ENCODE measurements at regions not wholly inside any gene's neighbourhood (a gene's known extent, or its start where the extent isn't known, plus 50 kb on each side); places are given as distances from the start of the nearest gene placed in this dataset.
"Not testable (repeated sequence)": the region's sequence is repeated elsewhere in the genome, so short reads cannot be mapped to it uniquely, and the experiment has no call there.

- TF ChIP-seq CTCF (IDR thresholded peaks at IDR 0.05) = no peak
- no peak for TF ChIP-seq POLR2AphosphoS5 (IDR thresholded peaks at IDR 0.05)
These were observed 215.9 kb upstream of the PRNP start for GRCh38 chr20:4470375-4470774.

GRCh38 chr20:4469910-4470309 lies 216.3 kb upstream of the PRNP start:
- TF ChIP-seq POLR2A (IDR thresholded peaks at IDR 0.05) = no peak
- no peak for TF ChIP-seq POLR2AphosphoS5 (IDR thresholded peaks at IDR 0.05)
- no peak for TF ChIP-seq CTCF (IDR thresholded peaks at IDR 0.05)
- Histone ChIP-seq H3K27ac (no peak overlapping the region), H3K9me3 (no peaks in the 10 kb centered on the region), H3K4me3 (no peak overlapping the region), H3K27me3 (no peaks in the 10 kb centered on the region), H3K4me1 (no peaks in the 10 kb centered on the region), H3K36me3 (no peaks in the 10 kb centered on the region)
- no peak for DNase-seq (ENCODE audit: low spot score in 2 of 2)
- intact Hi-C loops (cut with DNase I; ENCODE audit: low total_unique reads) = no loop called here

More at GRCh38 chr20:4470375-4470774, 215.9 kb upstream of the PRNP start:
- no peak for DNase-seq (ENCODE audit: low spot score in 2 of 2)
- Histone ChIP-seq H3K4me1 (no peaks in the 10 kb centered on the region), H3K4me3 (no peak overlapping the region), H3K36me3 (no peaks in the 10 kb centered on the region), H3K27ac (no peak overlapping the region), H3K27me3 (no peaks in the 10 kb centered on the region), H3K9me3 (no peaks in the 10 kb centered on the region)
- intact Hi-C loops (cut with DNase I; ENCODE audit: low total_unique reads) = no loop called here

- Histone ChIP-seq H3K9me3 (no peaks in the 10 kb centered on the region), H3K36me3 (no peaks in the 10 kb centered on the region), H3K27me3 (no peaks in the 10 kb centered on the region), H3K4me1 (no peaks in the 10 kb centered on the region), H3K27ac (no peak overlapping the region), H3K4me3 (no peak overlapping the region)
- TF ChIP-seq POLR2AphosphoS5 (IDR thresholded peaks at IDR 0.05) (no peak), CTCF (IDR thresholded peaks at IDR 0.05) (no peak), POLR2A (IDR thresholded peaks at IDR 0.05) (no peak)
- intact Hi-C loops (cut with DNase I; ENCODE audit: low total_unique reads) = loop anchor here (1.0 kb wide), 1 partner anchor 36 kb away; no protein-coding TSS in a partner anchor
- no peak for DNase-seq (ENCODE audit: low spot score in 2 of 2)
These were observed 218.1 kb upstream of the PRNP start for GRCh38 chr20:4468114-4468513.

DNA sequence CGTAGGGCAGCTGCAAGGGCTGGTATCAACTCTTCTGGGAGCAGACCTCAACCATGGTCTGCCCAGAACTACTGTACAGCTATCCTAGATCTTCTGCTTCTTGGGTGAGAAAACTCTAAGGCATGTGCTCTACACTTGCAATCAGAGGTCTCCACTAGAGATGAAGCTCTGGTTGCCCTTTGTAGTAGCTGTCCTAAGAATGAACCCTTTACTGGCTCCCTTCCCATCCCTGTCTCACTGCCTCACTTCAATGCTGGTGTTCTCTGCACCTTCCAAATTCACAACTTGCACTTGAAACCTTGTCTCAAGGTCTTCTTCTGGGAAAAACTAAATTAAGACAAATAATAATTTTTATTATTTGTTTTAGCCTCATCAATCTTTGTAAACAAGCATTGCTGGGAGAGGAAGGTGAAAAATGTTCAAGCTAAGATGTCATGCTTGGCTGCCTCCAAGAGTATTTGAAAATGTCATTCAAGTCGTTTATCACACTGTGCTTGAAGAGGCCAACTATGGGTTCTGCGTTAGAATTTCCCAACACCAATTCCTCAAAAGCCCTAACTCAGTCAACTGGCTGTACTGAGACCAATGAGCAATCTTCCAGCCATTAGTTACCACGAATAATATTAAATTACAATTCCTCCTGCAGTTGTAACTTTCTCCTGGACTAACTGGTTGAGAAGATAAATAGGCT lies 216.9 kb upstream of the ADRA1D start:
- Histone ChIP-seq H3K27ac (no peak overlapping the region), H3K27me3 (no peaks in the 10 kb centered on the region), H3K4me3 (no peak overlapping the region), H3K36me3 (no peaks in the 10 kb centered on the region), H3K4me1 (no peaks in the 10 kb centered on the region), H3K9me3 (no peaks in the 10 kb centered on the region)
- no peak for DNase-seq (ENCODE audit: low spot score in 2 of 2)
- intact Hi-C loops (cut with DNase I; ENCODE audit: low total_unique reads) = no loop called here
- TF ChIP-seq POLR2AphosphoS5 (IDR thresholded peaks at IDR 0.05) (no peak), POLR2A (IDR thresholded peaks at IDR 0.05) (no peak), CTCF (IDR thresholded peaks at IDR 0.05) (no peak)

DNA sequence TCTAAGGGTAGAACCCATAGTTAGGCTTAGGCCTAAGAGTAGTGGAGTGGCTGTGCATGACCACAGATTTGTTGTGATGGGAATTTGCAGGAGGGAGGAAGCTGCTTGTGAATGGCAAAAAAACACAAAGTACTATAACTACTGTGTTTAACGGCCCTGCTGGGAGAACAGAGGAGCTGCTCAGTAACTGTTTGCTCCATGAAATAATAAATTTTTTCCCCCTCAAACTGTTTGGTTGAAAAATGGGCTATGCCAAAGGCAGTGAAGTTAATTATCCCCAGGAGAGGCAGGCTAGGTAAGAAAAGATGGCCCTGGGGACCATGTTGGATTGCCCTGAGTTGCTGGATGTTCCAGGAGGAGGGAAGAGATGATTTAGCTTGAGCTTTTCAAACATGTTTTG lies 216.1 kb upstream of the ADRA1D start:
- Histone ChIP-seq H3K27ac (no peak overlapping the region), H3K4me1 (no peaks in the 10 kb centered on the region), H3K4me3 (no peak overlapping the region), H3K27me3 (no peaks in the 10 kb centered on the region), H3K36me3 (no peaks in the 10 kb centered on the region), H3K9me3 (no peaks in the 10 kb centered on the region)
- no peak for DNase-seq (ENCODE audit: low spot score in 2 of 2)
- TF ChIP-seq POLR2AphosphoS5 (IDR thresholded peaks at IDR 0.05) (no peak), POLR2A (IDR thresholded peaks at IDR 0.05) (no peak), CTCF (IDR thresholded peaks at IDR 0.05) (no peak)
- intact Hi-C loops (cut with DNase I; ENCODE audit: low total_unique reads) = no loop called here

GRCh38 chr20:4462801-4463200 lies 213.7 kb upstream of the ADRA1D start:
- H3K4me3 ChIP-seq; H3K36me3 ChIP-seq; H3K27me3 ChIP-seq; H3K27ac ChIP-seq; H3K4me1 ChIP-seq; H3K9me3 ChIP-seq; DNase-seq (ENCODE audit: low spot score in 2 of 2); intact Hi-C loops (cut with DNase I; ENCODE audit: low total_unique reads): not testable (repeated sequence)
